SK-N-SH (cell line): ENCODE measurements at regions not wholly inside any gene's neighbourhood (a gene's known extent, or its start where the extent isn't known, plus 50 kb on each side); places are given as distances from the start of the nearest gene placed in this dataset.

Experiments used
- CTCF ChIA-PET: fragments of 300-600, 350-600 bp; formaldehyde crosslinking; extraction: SDS; loops from one replicate; lab custom pipeline; 2021; lab: Yijun Ruan, JAX
- POLR2A ChIA-PET: fragments of 350-600 bp; sonication (Branson Sonifier 250); formaldehyde crosslinking; extraction: SDS; loops from one replicate; lab custom pipeline; 2020; ENCODE audit warnings: antibody characterized with exemption, inconsistent platforms; lab: Yijun Ruan, JAX
- DNase-seq: peaks from one replicate; pipeline ENCODE4 v3.0.0; 2012
- H2AFZ ChIP-seq: fragments of 200-600 bp; sonication (generic); 2 replicates; pipeline ENCODE4 v1.8.1; 2016; ENCODE audit warnings: antibody characterized with exemption, mild to moderate bottlenecking, low read depth
- H3F3A ChIP-seq: fragments of 200-600 bp; sonication (generic); replicated peaks from 2 replicates; pipeline ENCODE3; 2016; ENCODE audit warnings: antibody characterized with exemption, mild to moderate bottlenecking; ENCODE audit not compliant: insufficient read depth
- H3K27ac ChIP-seq, 2 experiments: fragments of 200-500 bp in 1 of 2; fragments of 200-600 bp in 1 of 2; sonication (Bioruptor generic) in 1 of 2; sonication (generic), shearing (Covaris generic) in 1 of 2; 2 replicates each; pipeline versions ENCODE4 v1.5.1 to v1.6.1; 2014 to 2016; ENCODE audit warnings: low read depth in 2 of 2, inconsistent platforms in 1 of 2, low read length in 1 of 2, mild to moderate bottlenecking in 1 of 2, mixed read lengths in 1 of 2
- H3K27me3 ChIP-seq: fragments of 200-600 bp; sonication (generic), shearing (Covaris generic); 2 replicates; pipeline ENCODE4 v1.6.1; 2016; ENCODE audit warnings: mixed run types; ENCODE audit not compliant: insufficient read depth
- H3K36me3 ChIP-seq, 2 experiments: fragments of 200-500 bp in 1 of 2; fragments of 200-600 bp in 1 of 2; sonication (Bioruptor generic) in 1 of 2; sonication (generic) in 1 of 2; replicated peaks in 1 of 2; 2 replicates each; pipeline versions ENCODE3 to v1.5.1; 2014 to 2016; ENCODE audit warnings: low read length in 1 of 2, mild to moderate bottlenecking in 1 of 2; ENCODE audit not compliant: insufficient read depth in 2 of 2, control insufficient read depth in 1 of 2
- H3K4me1 ChIP-seq, 2 experiments: fragments of 200-500 bp in 1 of 2; fragments of 200-600 bp in 1 of 2; sonication (Bioruptor generic) in 1 of 2; sonication (generic), shearing (Covaris generic) in 1 of 2; 2 replicates each; pipeline versions ENCODE4 v1.5.1 to v1.6.1; 2014 to 2016; ENCODE audit warnings: low read depth in 1 of 2, low read length in 1 of 2, mixed run types in 1 of 2; ENCODE audit not compliant: insufficient read depth in 2 of 2, control insufficient read depth in 1 of 2
- H3K4me2 ChIP-seq: fragments of 200-600 bp; sonication (generic), shearing (Covaris generic); 2 replicates; pipeline ENCODE4 v1.6.1; 2017; ENCODE audit warnings: mixed run types
- H3K4me3 ChIP-seq, 2 experiments: fragments of 200-500 bp in 1 of 2; fragments of 200-600 bp in 1 of 2; sonication (Bioruptor generic) in 1 of 2; sonication (generic), shearing (Covaris generic) in 1 of 2; 2 replicates each; pipeline versions ENCODE4 v1.5.1 to v1.8.1; 2014 to 2016; ENCODE audit warnings: low read depth in 2 of 2, inconsistent platforms in 1 of 2, low read length in 1 of 2, mild to moderate bottlenecking in 1 of 2, mixed read lengths in 1 of 2, moderate library complexity in 1 of 2
- H3K79me2 ChIP-seq: fragments of 200-600 bp; sonication (generic); 2 replicates; pipeline ENCODE4 v1.8.1; 2017; ENCODE audit warnings: mild to moderate bottlenecking; ENCODE audit not compliant: insufficient read depth
- H3K9ac ChIP-seq: fragments of 200-600 bp; sonication (generic); 2 replicates; pipeline ENCODE4 v1.6.1; 2017; ENCODE audit warnings: mixed run types
- H3K9me2 ChIP-seq: fragments of 200-600 bp; sonication (generic); 2 replicates; pipeline ENCODE4 v1.6.1; 2017; ENCODE audit warnings: mixed run types
- H3K9me3 ChIP-seq: fragments of 200-600 bp; sonication (generic); 2 replicates; pipeline ENCODE4 v1.6.1; 2017; ENCODE audit warnings: mixed run types, mild to moderate bottlenecking, moderate library complexity
- H4K20me1 ChIP-seq: fragments of 200-600 bp; sonication (generic); 2 replicates; pipeline ENCODE4 v1.6.1; 2017; ENCODE audit warnings: mild to moderate bottlenecking, mixed run types; ENCODE audit not compliant: insufficient read depth
- FOSL2 ChIP-seq: IDR thresholded peaks from 2 replicates; pipeline ENCODE4 v1.4.0; 2012; ENCODE audit warnings: low read depth, mild to moderate bottlenecking, moderate library complexity, borderline replicate concordance
- FOXJ3 ChIP-seq: sonication (generic); formaldehyde crosslinking; IDR thresholded peaks from 2 replicates; pipeline ENCODE4 v1.5.1; 2020; ENCODE audit warnings: mild to moderate bottlenecking, missing genetic modification reagents
- FOXM1 ChIP-seq: IDR thresholded peaks from 2 replicates; pipeline ENCODE4 v1.4.0; 2012; ENCODE audit warnings: low read depth, mild to moderate bottlenecking
- GABPA ChIP-seq: IDR thresholded peaks from 2 replicates; pipeline ENCODE4 v1.4.0; 2012; ENCODE audit warnings: low read depth, mild to moderate bottlenecking
- IRF3 ChIP-seq: fragments of 150-350 bp; IDR thresholded peaks from 2 replicates; pipeline ENCODE4 v1.6.1; 2016; ENCODE audit warnings: mild to moderate bottlenecking, low read depth, low read length
- JUND ChIP-seq: IDR thresholded peaks from 2 replicates; pipeline ENCODE4 v1.4.0; 2012
- MAX ChIP-seq: IDR thresholded peaks from 2 replicates; pipeline ENCODE4 v1.4.0; 2012; ENCODE audit warnings: low read depth
- MEF2A ChIP-seq: IDR thresholded peaks from 2 replicates; pipeline ENCODE4 v1.4.0; 2012; ENCODE audit warnings: low read depth, borderline replicate concordance
- MXI1 ChIP-seq: IDR thresholded peaks from 2 replicates; pipeline ENCODE4 v1.6.1; 2012; ENCODE audit warnings: mild to moderate bottlenecking, low read depth, low read length, improper control_type of control experiment
- NFIC ChIP-seq: IDR thresholded peaks from 2 replicates; pipeline ENCODE4 v1.4.0; 2012; ENCODE audit warnings: borderline replicate concordance
- POLR2AphosphoS5 ChIP-seq: IDR thresholded peaks from 2 replicates; pipeline ENCODE4 v1.6.1; 2012; ENCODE audit warnings: low read depth, low read length
- REST ChIP-seq: IDR thresholded peaks from 2 replicates; pipeline ENCODE4 v1.6.1; 2012; ENCODE audit warnings: mild to moderate bottlenecking, low read depth, low read length, moderate library complexity
- RFX5 ChIP-seq: IDR thresholded peaks from 2 replicates; pipeline ENCODE4 v1.6.1; 2012; ENCODE audit warnings: mild to moderate bottlenecking, improper control_type of control experiment, low read length
- RXRA ChIP-seq: IDR thresholded peaks from 2 replicates; pipeline ENCODE4 v1.4.0; 2012; ENCODE audit warnings: low read depth, mild to moderate bottlenecking, borderline replicate concordance
- TAF1 ChIP-seq: IDR thresholded peaks from 2 replicates; pipeline ENCODE4 v1.6.1; 2012; ENCODE audit warnings: low read depth, mild to moderate bottlenecking, low read length, moderate library complexity, borderline replicate concordance
- TEAD4 ChIP-seq: IDR thresholded peaks from 2 replicates; pipeline ENCODE4 v1.4.0; 2012; ENCODE audit warnings: mild to moderate bottlenecking, borderline replicate concordance; ENCODE audit not compliant: insufficient read depth
- ZBTB33 ChIP-seq: IDR thresholded peaks from 2 replicates; pipeline ENCODE4 v1.4.0; 2012; ENCODE audit warnings: low read depth, borderline replicate concordance
- WGBS: methylation state at CpG from one replicate; pipeline ENCODE4 v1.1.6; 2017; ENCODE audit warnings: low lambda C conversion rate; 5-methylcytosine and 5-hydroxymethylcytosine counted together
- TF ChIP-seq, protein P1 (sequence below): fragments of 200-600 bp; sonication (generic); IDR thresholded peaks from 2 replicates; pipeline ENCODE4 v1.6.1; 2017; ENCODE audit warnings: antibody characterized with exemption, mild to moderate bottlenecking, moderate library complexity

GRCh38 chr3:94225148-94225865 lies 162.4 kb downstream of the NSUN3 start:
- Histone ChIP-seq H3K79me2 (no peaks in the 10 kb centered on the region), H2AFZ (peak overlapping the region; percentile 83), H3F3A (peaks cover 17% of the 10 kb centered on the region), H3K27ac (peak overlapping the region; percentile 53 to 90), H3K9me3 (no peaks in the 10 kb centered on the region), H3K36me3 (no peaks in the 10 kb centered on the region), H3K9me2 (no peaks in the 10 kb centered on the region), H3K27me3 (no peaks in the 10 kb centered on the region), H3K4me2 (peak overlapping the region; percentile 62), H3K4me1 (peaks cover 12 to 18% of the 10 kb centered on the region in 2 experiments; a peak in 3 of 4 replicates), H3K4me3 (no peak overlapping the region; a peak in 1 of 4 replicates), H3K9ac (peak overlapping the region; percentile 75), H4K20me1 (no peaks in the 10 kb centered on the region)
- peak; percentile 44; the same call in 1 of the 2 replicates for TF ChIP-seq MXI1
- TF ChIP-seq FOSL2: no peak
- no peak for DNase-seq
- ChIA-PET POLR2A (no interaction called here), CTCF (interaction anchor here (2.2 kb wide), 1 partner anchor 9 kb away, joined by 10 read pairs; no protein-coding TSS in a partner anchor)
- 35% methylated on average over 5 of the region's 5 CpGs for WGBS

DNA sequence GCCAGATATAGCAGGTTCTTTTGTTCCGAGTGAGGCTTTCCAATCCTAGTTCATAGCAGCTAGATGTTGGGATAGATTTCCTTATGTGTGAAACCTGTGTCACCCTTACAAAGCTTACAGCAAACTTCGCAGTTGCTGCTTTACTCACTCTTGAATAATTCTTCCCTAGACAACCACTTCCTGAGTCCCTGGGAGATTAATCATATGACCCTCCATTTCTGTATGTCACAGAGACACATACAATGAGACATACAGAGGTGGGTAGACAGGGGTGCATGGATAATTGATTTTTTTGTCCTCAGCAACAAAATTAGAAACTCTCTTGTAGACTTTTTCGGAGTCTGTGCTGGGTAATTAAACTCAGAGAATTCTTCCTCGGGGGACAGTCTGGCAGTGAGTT lies 163.2 kb downstream of the NSUN3 start:
- Histone ChIP-seq H3F3A (peaks cover 17% of the 10 kb centered on the region), H3K9me3 (no peaks in the 10 kb centered on the region), H2AFZ (peak overlapping the region; percentile 83), H3K36me3 (no peaks in the 10 kb centered on the region), H3K27me3 (no peaks in the 10 kb centered on the region), H4K20me1 (no peaks in the 10 kb centered on the region), H3K4me2 (peak overlapping the region; percentile 62), H3K4me3 (no peak overlapping the region; a peak in 1 of 4 replicates), H3K9ac (peak overlapping the region; percentile 75), H3K79me2 (no peaks in the 10 kb centered on the region), H3K4me1 (peaks cover 12 to 18% of the 10 kb centered on the region in 2 experiments; a peak in 3 of 4 replicates), H3K27ac (peak overlapping the region; percentile 7 to 90; a peak in 3 of 4 replicates), H3K9me2 (no peaks in the 10 kb centered on the region)
- WGBS: 9% methylated on average over 4 of the region's 4 CpGs
- CTCF ChIA-PET: interaction anchor here (2.2 kb wide), 1 partner anchor 8 kb away, joined by 10 read pairs; no protein-coding TSS in a partner anchor
- POLR2A ChIA-PET: no interaction called here
- no peak for DNase-seq
- TF ChIP-seq NFIC (no peak), FOXM1 (no peak), TAF1 (no peak), MEF2A (no peak), FOXJ3 (CRISPR knock-in tag) (no peak), GABPA (no peak), RFX5 (no peak), JUND (peak; percentile 42), ZBTB33 (no peak), REST (no peak), TEAD4 (no peak), RXRA (no peak), MXI1 (no peak), IRF3 (no peak), POLR2AphosphoS5 (no peak), MAX (no peak)
- TF ChIP-seq, protein P1, sequence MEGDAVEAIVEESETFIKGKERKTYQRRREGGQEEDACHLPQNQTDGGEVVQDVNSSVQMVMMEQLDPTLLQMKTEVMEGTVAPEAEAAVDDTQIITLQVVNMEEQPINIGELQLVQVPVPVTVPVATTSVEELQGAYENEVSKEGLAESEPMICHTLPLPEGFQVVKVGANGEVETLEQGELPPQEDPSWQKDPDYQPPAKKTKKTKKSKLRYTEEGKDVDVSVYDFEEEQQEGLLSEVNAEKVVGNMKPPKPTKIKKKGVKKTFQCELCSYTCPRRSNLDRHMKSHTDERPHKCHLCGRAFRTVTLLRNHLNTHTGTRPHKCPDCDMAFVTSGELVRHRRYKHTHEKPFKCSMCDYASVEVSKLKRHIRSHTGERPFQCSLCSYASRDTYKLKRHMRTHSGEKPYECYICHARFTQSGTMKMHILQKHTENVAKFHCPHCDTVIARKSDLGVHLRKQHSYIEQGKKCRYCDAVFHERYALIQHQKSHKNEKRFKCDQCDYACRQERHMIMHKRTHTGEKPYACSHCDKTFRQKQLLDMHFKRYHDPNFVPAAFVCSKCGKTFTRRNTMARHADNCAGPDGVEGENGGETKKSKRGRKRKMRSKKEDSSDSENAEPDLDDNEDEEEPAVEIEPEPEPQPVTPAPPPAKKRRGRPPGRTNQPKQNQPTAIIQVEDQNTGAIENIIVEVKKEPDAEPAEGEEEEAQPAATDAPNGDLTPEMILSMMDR: no peak
